Right lobe of liver (tissue), 4 donors: ENCODE measurements at regions not wholly inside any gene's neighbourhood (a gene's known extent, or its start where the extent isn't known, plus 50 kb on each side); places are given as distances from the start of the nearest gene placed in this dataset.

Experiments
- POLR2A ChIP-seq: fragments of 450-650 bp; IDR thresholded peaks from one replicate; pipeline ENCODE4 v1.6.1; 2017; ENCODE audit warnings: antibody characterized with exemption, mild to moderate bottlenecking
- TF ChIP-seq, protein P1 (sequence below), 4 donors: fragments of 200-600 bp in 3 of 4; fragments of 450-650 bp in 1 of 4; IDR thresholded peaks; one replicate each; pipeline versions ENCODE4 v1.5.1 to v1.8.0; 2016 to 2022; ENCODE audit warnings: antibody characterized with exemption in 4 of 4, mild to moderate bottlenecking in 2 of 4
- donor health status: DM: no; HTN: no; CAD: no.
- donor health status: DM: no; HTN: no; CAD: no.
- donor health status: DM: no; HTN: yes; CAD: no.

DNA sequence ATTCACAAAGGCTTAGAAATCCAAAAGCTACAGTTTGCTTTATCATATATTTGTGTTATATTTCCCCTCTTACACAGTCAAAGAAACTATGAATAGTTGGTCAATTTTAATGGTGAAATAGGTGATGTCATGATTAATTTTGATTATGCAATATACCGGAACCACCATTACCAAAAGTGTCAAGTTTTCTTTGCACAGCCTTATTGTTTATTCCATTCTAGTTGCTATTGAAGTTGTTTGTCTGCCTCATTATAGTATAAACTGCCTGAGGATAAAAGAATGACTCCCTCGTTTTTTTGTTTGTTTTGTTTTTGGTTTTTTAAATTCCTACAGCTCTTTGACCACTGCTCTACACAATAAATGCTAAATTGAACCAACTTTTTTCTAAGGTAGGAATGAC lies 690.6 kb upstream of the ZP4 start:
- TF ChIP-seq, protein P1, sequence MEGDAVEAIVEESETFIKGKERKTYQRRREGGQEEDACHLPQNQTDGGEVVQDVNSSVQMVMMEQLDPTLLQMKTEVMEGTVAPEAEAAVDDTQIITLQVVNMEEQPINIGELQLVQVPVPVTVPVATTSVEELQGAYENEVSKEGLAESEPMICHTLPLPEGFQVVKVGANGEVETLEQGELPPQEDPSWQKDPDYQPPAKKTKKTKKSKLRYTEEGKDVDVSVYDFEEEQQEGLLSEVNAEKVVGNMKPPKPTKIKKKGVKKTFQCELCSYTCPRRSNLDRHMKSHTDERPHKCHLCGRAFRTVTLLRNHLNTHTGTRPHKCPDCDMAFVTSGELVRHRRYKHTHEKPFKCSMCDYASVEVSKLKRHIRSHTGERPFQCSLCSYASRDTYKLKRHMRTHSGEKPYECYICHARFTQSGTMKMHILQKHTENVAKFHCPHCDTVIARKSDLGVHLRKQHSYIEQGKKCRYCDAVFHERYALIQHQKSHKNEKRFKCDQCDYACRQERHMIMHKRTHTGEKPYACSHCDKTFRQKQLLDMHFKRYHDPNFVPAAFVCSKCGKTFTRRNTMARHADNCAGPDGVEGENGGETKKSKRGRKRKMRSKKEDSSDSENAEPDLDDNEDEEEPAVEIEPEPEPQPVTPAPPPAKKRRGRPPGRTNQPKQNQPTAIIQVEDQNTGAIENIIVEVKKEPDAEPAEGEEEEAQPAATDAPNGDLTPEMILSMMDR (IDR thresholded peaks at IDR 0.05): no peak
- TF ChIP-seq POLR2A: no peak
